HL-60 (cell line): ENCODE measurements at regions not wholly inside any gene's neighbourhood (a gene's known extent, or its start where the extent isn't known, plus 50 kb on each side); places are given as distances from the start of the nearest gene placed in this dataset.

Experiments
- POLR2AphosphoS5 ChIP-seq: IDR thresholded peaks from 2 replicates; pipeline ENCODE4 v1.6.1; 2012; ENCODE audit warnings: low read depth
- TF ChIP-seq, protein P1 (sequence below): IDR thresholded peaks from one replicate; pipeline ENCODE4 v1.5.1; 2011; ENCODE audit warnings: low read length, control low read depth, inconsistent platforms; ENCODE audit not compliant: insufficient read depth

DNA sequence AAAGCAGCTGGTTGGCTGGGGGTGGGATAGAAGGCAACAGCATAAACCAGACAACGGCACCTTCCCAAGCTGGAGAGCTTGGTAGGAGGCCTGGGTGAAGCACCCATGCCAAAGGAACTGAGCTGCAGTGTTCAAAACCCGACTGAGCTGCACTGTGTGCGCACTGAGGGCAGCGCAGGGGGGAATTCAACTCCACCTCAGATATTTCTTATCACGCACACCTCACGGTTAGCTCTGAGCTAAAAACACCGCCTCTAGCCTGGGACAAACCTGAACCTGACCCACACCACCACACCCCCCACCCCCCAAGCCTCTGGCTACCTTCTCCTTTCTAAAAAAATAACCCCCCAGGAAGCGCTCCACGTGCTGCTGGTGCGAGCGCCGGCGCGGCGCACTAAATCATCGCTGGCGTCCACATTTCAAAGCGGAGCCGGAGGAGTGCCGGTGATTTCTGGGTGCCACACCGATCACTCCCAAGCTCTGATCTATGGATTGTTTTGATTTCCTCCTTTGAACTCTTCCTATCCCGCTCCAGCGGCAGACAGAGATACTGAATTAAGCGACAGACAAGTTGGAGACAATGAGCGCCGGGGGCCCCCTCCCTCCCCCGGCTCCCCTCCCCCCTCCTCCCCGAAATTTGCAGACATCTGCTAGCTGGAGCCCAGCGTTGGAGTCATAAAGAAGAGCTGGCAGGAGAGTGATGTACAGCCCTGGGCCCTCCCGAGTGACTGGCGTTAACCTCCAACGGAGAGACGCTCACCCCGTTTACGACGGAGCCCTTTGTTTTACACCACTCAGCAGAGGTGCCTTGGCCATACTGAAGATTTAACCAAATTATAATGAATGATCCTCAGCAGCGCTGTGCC lies 85.0 kb downstream of the NOG start:
- TF ChIP-seq, protein P1, sequence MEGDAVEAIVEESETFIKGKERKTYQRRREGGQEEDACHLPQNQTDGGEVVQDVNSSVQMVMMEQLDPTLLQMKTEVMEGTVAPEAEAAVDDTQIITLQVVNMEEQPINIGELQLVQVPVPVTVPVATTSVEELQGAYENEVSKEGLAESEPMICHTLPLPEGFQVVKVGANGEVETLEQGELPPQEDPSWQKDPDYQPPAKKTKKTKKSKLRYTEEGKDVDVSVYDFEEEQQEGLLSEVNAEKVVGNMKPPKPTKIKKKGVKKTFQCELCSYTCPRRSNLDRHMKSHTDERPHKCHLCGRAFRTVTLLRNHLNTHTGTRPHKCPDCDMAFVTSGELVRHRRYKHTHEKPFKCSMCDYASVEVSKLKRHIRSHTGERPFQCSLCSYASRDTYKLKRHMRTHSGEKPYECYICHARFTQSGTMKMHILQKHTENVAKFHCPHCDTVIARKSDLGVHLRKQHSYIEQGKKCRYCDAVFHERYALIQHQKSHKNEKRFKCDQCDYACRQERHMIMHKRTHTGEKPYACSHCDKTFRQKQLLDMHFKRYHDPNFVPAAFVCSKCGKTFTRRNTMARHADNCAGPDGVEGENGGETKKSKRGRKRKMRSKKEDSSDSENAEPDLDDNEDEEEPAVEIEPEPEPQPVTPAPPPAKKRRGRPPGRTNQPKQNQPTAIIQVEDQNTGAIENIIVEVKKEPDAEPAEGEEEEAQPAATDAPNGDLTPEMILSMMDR, result no peak
- no peak for TF ChIP-seq POLR2AphosphoS5
